ENCODE measurements at regions not wholly inside any gene's neighbourhood (a gene's known extent, or its start where the extent isn't known, plus 50 kb on each side); places are given as distances from the start of the nearest gene placed in this dataset.

- no peak overlapping the region for H2BK12ac ChIP-seq (ENCODE audit: low read depth, low read length)
- H3K23me2 ChIP-seq (ENCODE audit: low read depth, low read length): no peaks in the 10 kb centered on the region
- no peaks in the 10 kb centered on the region for H3K79me1 ChIP-seq (ENCODE audit: low read depth, low read length)
- H3K23ac ChIP-seq (ENCODE audit: insufficient read length): no peak overlapping the region
- no peak overlapping the region for H2BK5ac ChIP-seq (ENCODE audit: low read depth, low read length)
- no peak overlapping the region for H2BK20ac ChIP-seq (ENCODE audit: low read length)
- H3K9ac ChIP-seq (replicated peaks in 1 of 4; ENCODE audit: extremely low read depth in 1 of 4, low read depth in 3 of 4, low read length in 3 of 4): no peak overlapping the region
- H4K20me1 ChIP-seq (replicated peaks in 1 of 2; ENCODE audit: control insufficient read depth in 1 of 2, insufficient read depth in 2 of 2, low read length in 2 of 2): no peaks in the 10 kb centered on the region
- no peaks in the 10 kb centered on the region for H3K79me2 ChIP-seq (ENCODE audit: control insufficient read depth in 1 of 2, insufficient read depth in 2 of 2, low read length in 2 of 2)
- no peak overlapping the region for H4K8ac ChIP-seq (ENCODE audit: extremely low read depth, insufficient read depth, low read length)
- no peak overlapping the region for H3K4me3 ChIP-seq (ENCODE audit: extremely low read depth in 1 of 4, insufficient read depth in 2 of 4, low read depth in 3 of 4, low read length in 4 of 4)
- H4K5ac ChIP-seq (ENCODE audit: insufficient read length, low read depth, low read length): no peak overlapping the region
- H3K27ac ChIP-seq (ENCODE audit: low read depth, low read length): no peak overlapping the region
- H3K18ac ChIP-seq (ENCODE audit: extremely low read depth, low read length): no peak overlapping the region
- peaks cover 0 to 5% of the 10 kb centered on the region in 2 experiments; a peak in 1 of 4 replicates for H3K9me3 ChIP-seq (ENCODE audit: insufficient read depth in 2 of 2, low read depth in 1 of 2, low read length in 1 of 2)
- no peak overlapping the region for H2AFZ ChIP-seq (ENCODE audit: low read length)
- no peak overlapping the region for H2AK5ac ChIP-seq (ENCODE audit: low read depth, low read length)
- no peak overlapping the region for H4K91ac ChIP-seq (replicated peaks; ENCODE audit: insufficient read length, low read length)
- WGBS, 2 experiments (ENCODE audit: extremely low coverage in 1 of 2, insufficient coverage in 1 of 2, insufficient read length in 1 of 2, insufficient replicate concordance in 2 of 2, low coverage in 1 of 2, low lambda C conversion rate in 2 of 2, missing lambda C conversion rate in 1 of 2): 94% methylated on average over 4 of the region's 4 CpGs; no CpG with 5 or more reads in 1 of the 2 experiments
- H3K27me3 ChIP-seq (replicated peaks in 1 of 4; ENCODE audit: control insufficient read depth in 3 of 4, extremely low read depth in 1 of 4, insufficient read depth in 3 of 4, low read length in 3 of 4): no peaks in the 10 kb centered on the region
- no peaks in the 10 kb centered on the region for H3K4me1 ChIP-seq (replicated peaks in 1 of 4; ENCODE audit: control insufficient read depth in 3 of 4, insufficient read depth in 4 of 4, low read length in 3 of 4)
- no peak overlapping the region for H2BK120ac ChIP-seq (replicated peaks; ENCODE audit: low read depth, low read length)
- POLR2A ChIA-PET (ENCODE audit: partially characterized antibody): no interaction called here
- H2BK15ac ChIP-seq (ENCODE audit: low read length): no peak overlapping the region
- DNase-seq (ENCODE audit: low read depth in 1 of 2, low spot score in 2 of 2): no peak
- CTCF ChIA-PET (ENCODE audit: partially characterized antibody): interaction anchor here (0.6 kb wide), 1 partner anchor 11 kb away, joined by 3 read pairs; no protein-coding TSS in a partner anchor
- H3K36me3 ChIP-seq (ENCODE audit: control insufficient read depth in 2 of 4, insufficient read depth in 4 of 4, low read length in 3 of 4): no peaks in the 10 kb centered on the region
- H3K14ac ChIP-seq (ENCODE audit: insufficient read length): no peak overlapping the region
- no peak overlapping the region for H3K4me2 ChIP-seq (ENCODE audit: insufficient read depth in 1 of 2, low read depth in 2 of 2, low read length in 2 of 2)
- H3K4ac ChIP-seq (replicated peaks; ENCODE audit: insufficient read length, low read depth, low read length): no peak overlapping the region
- no peak overlapping the region for H3K56ac ChIP-seq (replicated peaks; ENCODE audit: insufficient read length, low read depth, low read length)
- FAIRE-seq: no peak
- TF ChIP-seq ATF2 (IDR thresholded peaks at IDR 0.05; ENCODE audit: low read length): no peak
- no peak for TF ChIP-seq SIX5 (IDR thresholded peaks at IDR 0.05; ENCODE audit: low read depth, low read length)
- TF ChIP-seq GABPA (IDR thresholded peaks at IDR 0.05; ENCODE audit: borderline replicate concordance, insufficient read depth, low read length): no peak
- no peak for TF ChIP-seq SP1 (IDR thresholded peaks at IDR 0.05; ENCODE audit: low read depth, low read length)
- no peak for TF ChIP-seq TCF12 (IDR thresholded peaks at IDR 0.05; ENCODE audit: low read depth, low read length)
- TF ChIP-seq EZH2 (IDR thresholded peaks at IDR 0.05; ENCODE audit: low read depth, low read length, severe bottlenecking): no peak
- no peak for TF ChIP-seq POLR2AphosphoS5 (IDR thresholded peaks at IDR 0.05; ENCODE audit: low read depth, low read length)
- no peak for TF ChIP-seq NANOG (IDR thresholded peaks at IDR 0.05; ENCODE audit: insufficient read depth, low read depth, low read length, poor library complexity, severe bottlenecking)
- no peak for TF ChIP-seq JUND (IDR thresholded peaks at IDR 0.05; ENCODE audit: low read length)
- TF ChIP-seq POLR2A (IDR thresholded peaks at IDR 0.05; ENCODE audit: control extremely low read depth in 1 of 2, low read depth in 2 of 2, low read length in 2 of 2): no peak
- no peak for TF ChIP-seq JUN (IDR thresholded peaks at IDR 0.05; ENCODE audit: low read depth, low read length)
- TF ChIP-seq E2F6 (IDR thresholded peaks at IDR 0.05): no peak
- no peak for TF ChIP-seq CBX8 (IDR thresholded peaks at IDR 0.05; ENCODE audit: borderline replicate concordance, low read depth, low read length)
Observed at GRCh38 chr2:6777626-6778025, 88.1 kb downstream of the CMPK2 start.

Measured in H1 (cell line).